Fibroblast of villous mesenchyme (primary cell): ENCODE measurements at regions not wholly inside any gene's neighbourhood (a gene's known extent, or its start where the extent isn't known, plus 50 kb on each side); places are given as distances from the start of the nearest gene placed in this dataset.
"Not testable (repeated sequence)": the region's sequence is repeated elsewhere in the genome, so short reads cannot be mapped to it uniquely, and the experiment has no call there.

Experiments used
- DNase-seq: peaks from one replicate; pipeline ENCODE4 v3.0.0-alpha.2; 2010; ENCODE audit warnings: low read depth
- H3K4me3 ChIP-seq: 2 replicates; pipeline ENCODE4 v1.5.1; 2011; ENCODE audit warnings: low read depth, mild to moderate bottlenecking, low read length
- TF ChIP-seq, protein P1 (sequence below): IDR thresholded peaks from 2 replicates; pipeline ENCODE4 v1.5.1; 2012; ENCODE audit warnings: low read depth, mild to moderate bottlenecking, low read length; ENCODE audit not compliant: insufficient read depth

DNA sequence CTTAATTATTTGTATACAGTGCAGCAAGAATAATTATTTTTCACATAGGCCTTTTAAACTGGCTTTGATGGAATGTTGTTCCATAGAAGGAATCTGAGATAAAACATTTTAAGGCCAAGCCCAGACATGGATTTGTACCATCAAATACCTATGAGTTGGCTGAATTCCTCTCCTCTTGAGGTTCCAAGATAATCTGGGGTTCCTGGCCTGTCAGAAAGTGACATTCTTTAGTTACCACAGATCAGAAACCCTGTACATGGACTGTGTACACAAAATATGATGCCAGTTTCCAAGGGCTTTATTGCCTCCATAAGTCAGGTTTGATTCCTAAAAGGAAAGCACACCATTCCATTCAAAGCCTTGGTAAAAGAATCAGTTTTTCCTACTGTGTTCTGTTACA is 1256.7 kb upstream of the NRXN1 start:
- no peak for DNase-seq
- TF ChIP-seq, protein P1, sequence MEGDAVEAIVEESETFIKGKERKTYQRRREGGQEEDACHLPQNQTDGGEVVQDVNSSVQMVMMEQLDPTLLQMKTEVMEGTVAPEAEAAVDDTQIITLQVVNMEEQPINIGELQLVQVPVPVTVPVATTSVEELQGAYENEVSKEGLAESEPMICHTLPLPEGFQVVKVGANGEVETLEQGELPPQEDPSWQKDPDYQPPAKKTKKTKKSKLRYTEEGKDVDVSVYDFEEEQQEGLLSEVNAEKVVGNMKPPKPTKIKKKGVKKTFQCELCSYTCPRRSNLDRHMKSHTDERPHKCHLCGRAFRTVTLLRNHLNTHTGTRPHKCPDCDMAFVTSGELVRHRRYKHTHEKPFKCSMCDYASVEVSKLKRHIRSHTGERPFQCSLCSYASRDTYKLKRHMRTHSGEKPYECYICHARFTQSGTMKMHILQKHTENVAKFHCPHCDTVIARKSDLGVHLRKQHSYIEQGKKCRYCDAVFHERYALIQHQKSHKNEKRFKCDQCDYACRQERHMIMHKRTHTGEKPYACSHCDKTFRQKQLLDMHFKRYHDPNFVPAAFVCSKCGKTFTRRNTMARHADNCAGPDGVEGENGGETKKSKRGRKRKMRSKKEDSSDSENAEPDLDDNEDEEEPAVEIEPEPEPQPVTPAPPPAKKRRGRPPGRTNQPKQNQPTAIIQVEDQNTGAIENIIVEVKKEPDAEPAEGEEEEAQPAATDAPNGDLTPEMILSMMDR: no peak
- no peak overlapping the region for H3K4me3 ChIP-seq

DNA sequence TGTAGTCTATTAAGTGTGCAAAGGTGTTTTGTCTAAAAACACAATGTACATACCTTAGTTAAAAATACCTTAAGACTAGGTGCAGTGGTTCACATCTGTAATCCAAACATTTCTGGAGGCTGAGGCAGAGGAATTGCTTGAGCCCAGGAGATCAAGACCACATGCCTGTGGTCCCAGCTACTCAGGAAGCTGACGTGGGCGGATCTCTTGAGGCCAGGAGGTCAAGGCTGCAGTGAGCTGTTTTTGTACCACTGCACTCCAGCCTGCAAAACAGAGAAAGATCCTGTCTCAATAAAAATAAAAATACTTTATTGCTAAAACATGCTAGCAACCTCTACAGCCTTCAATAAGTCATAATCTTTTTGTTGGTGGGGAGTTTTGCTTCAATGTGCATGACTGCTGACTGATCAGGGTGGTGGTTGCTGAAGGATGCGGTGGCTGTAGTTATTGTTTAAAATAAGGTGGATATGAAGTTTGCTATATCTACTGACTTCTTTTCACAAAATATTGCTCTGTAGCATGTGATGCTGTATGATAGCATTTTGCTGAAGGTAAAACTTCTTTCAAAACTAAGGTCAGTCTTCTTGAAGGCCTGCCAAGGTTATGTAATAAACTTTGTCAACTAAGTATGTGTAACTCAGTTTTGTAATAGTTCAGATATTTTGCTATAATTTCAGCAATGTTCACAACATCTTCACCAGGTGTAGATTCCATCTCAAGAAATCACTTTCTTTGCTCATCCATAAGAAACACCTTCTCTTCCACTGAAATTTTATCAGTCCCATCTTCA is 1238.0 kb upstream of the NRXN1 start:
- H3K4me3 ChIP-seq: no peak overlapping the region
- TF ChIP-seq, protein P1: no peak
- peak; percentile 86 for DNase-seq

DNA sequence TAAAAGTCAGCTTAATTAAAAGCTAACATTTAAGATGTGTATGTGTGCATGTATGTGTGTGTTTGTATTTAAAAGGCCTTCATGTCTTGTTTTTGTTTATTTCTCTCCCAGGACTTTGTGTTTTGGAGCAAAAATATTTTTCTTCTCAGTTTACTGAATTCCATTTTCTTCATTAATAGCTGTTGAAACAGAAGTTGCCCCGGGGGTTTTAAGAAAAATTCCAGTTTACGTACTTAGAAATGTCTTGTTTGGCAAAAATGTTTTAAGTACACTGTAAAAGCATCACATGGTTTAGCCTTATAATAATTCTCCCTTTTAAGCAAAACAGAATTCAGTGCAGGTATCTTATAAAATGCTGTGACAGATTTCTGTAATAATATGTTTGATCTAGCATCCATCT is 1233.0 kb upstream of the NRXN1 start:
- no peak overlapping the region for H3K4me3 ChIP-seq
- TF ChIP-seq, protein P1: no peak
- peak; percentile 57 for DNase-seq

DNA sequence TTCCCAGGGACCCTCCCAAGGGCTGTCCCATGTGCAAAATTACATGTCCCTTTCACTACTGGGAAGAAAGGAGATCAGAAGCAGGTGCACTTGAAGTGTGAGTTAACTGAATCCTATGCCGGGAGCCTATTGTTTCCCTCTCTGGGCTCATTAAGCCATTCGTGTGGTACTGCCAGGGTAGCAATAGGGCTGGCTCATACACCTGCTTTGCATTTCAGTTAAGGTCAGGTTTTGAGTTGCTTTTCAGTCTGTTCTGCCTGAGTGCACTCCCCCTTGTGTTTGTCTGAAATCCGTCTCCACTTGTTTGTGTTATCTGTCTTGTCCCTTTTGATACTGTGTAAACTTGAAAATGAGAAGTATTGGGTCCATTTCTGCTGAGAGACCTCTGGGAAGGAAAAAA is 1232.6 kb upstream of the NRXN1 start:
- TF ChIP-seq, protein P1: no peak
- H3K4me3 ChIP-seq: no peak overlapping the region
- no peak for DNase-seq

DNA sequence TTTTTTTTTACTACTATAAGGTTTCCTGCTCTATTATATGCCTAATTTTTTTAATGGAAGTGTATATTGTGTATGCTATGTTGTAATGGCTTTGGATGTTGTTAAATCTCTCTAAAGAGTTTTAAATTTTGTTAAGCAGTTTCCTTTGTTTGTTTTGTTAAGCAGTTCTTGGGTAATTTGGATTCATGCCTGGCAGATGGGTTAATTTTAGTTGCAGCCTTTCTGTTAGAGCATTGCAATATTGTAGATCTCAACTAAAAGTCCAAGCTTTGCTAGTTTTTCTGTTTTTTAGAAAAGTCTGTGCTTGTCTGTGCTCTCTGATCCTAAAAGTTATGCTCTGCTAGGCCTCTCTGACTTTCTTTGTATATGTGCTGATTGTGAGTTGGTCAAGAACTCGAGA is 1229.0 kb upstream of the NRXN1 start:
- DNase-seq: peak; percentile 64
- no peak overlapping the region for H3K4me3 ChIP-seq
- TF ChIP-seq, protein P1: no peak

DNA sequence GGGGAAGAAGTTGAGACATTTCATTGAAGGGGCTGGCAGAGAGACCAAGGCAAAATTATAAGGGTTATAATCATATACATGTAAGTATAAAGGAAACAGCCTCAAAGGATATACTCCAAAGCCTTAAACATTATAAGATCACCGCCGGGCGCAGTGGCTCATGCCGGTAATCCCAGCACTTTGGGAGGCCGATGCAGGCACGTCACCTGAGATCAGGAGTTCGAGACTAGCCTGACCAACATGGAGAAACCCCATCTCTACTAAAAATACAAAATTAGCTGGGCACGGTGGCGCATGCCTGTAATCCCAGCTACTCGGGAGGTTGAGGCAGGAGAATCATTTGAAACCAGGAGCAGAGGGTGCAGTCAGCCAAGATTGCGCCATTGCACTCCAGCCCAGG is 1227.0 kb upstream of the NRXN1 start:
- DNase-seq, H3K4me3 ChIP-seq: not testable (repeated sequence)

DNA sequence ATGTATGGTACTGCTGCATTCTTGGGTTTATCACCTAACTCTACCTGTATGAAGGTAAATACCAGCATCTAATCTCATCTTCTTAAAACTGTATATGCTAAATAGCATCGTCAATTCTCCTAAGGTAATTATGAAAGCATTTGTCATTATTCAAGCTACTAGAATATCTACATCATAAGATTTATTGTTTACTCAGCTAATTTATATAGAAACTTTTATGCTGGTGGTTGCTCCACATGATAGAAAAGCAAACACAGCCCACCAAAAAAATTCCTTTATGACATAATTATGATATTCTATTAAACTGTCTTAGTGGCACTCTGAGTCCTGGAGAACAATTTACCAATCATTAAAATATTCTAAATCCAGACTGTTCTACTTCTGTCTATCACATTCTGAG is 1226.1 kb upstream of the NRXN1 start:
- H3K4me3 ChIP-seq: no peak overlapping the region
- TF ChIP-seq, protein P1: no peak
- DNase-seq: no peak
